NCI-H82 treated with DMSO at 0.1 percent for 48 hours (cell line): ENCODE measurements at regions not wholly inside any gene's neighbourhood (a gene's known extent, or its start where the extent isn't known, plus 50 kb on each side); places are given as distances from the start of the nearest gene placed in this dataset.
"Not testable (repeated sequence)": the region's sequence is repeated elsewhere in the genome, so short reads cannot be mapped to it uniquely, and the experiment has no call there.

Source experiments
- DNase-seq: peaks from one replicate; lab custom pipeline; 2025; ENCODE audit not compliant: unreplicated experiment; lab: John Stamatoyannopoulos, UW

DNA sequence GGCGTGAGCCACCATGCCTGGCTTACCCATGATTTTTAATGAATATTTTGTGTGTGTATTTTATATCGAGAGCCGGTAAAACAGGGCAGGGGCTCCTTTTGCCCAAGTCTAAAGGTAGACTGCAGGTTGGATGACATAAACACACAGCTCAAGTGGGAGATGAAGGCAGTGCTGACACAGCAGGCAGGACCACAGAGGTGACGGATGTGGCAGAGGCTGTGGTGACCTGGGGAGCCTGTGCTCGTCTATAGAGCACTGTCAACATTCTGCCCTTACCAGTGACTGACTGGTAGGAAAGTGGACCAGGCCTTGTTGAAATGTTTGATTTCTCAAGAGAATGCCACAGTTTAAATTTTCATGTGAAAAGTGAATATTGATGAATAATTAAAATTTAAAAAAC lies 137.5 kb downstream of the ZFP64 start:
- no peak for DNase-seq

DNA sequence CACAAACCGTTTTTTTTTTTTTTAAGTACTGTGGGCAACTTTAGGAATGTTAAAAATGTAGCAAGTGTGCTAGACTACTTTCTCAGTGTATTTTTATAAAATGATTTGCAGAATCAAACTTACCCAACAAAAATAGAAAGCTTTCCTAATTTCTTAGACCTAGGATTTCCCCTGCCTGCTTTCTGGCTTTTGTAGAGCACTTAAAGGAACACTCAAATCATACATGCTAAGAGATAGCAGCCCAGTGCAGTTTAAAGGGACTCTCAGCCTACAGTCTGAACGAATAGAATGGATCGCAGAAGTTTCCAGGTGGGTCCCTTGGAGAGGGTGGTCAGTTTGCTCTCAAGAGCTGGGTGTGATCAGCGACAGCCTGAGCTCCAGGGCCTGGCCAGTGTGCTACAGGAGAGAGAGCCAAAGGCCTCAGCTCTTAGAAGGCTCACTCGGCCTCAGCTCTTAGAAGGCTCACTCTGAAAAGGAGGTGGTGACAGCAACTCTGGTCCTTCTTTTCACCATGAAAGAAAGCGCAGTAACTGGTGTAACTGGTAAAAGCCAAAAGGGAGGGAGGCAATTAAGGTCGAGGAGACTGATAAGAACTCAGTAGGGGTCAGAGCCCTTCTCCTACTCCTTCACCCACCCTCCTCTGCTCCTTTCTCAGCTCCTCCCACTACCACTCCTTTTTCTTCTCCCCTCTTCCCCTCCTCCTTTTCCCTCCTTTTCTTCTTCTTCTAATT lies 142.4 kb downstream of the ZFP64 start:
- no peak for DNase-seq

DNA sequence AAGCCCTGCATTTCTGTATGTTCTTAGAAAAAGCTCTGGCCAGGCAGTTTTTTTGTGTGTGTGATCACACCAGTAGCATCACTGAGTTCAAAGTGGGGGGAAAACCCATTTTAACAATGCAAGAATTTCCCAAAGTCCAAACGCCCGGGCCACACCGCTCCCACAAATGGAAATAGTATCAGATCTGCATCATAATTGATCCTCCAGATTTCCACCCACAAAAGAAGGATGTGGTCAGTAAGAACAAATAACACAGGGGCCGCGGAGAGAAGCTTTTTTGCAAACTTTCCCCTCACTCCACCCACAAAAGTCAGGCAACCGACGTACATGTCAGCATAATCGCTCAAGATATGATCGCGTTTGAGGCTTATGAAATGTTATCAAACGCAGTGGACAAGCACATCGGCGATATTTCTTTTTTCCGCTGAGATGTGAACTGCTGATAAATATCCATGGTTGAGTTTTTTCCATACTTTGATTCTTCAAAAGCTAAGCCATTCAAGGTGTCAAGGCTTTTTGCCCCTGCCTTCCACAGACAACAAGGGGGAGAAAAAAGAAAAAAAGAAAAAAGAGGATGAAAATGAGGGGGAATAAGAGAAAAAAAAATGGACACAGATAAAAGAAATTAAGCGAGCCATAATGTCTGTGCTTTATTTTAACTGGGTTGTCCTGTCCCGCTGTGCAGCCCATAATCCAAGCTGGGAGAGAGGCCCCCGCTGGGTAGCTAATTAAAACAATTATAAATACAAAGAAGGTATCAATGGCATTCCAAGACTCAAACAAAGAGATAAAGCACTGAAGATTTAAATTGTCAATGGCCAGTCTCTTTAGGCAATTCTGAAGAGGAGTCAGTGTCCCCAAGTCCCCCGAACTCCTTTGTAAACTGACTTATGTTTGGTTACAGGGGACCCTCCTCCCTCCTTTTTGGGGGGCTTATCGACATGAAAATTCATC lies 143.5 kb downstream of the ZFP64 start:
- DNase-seq: no peak

DNA sequence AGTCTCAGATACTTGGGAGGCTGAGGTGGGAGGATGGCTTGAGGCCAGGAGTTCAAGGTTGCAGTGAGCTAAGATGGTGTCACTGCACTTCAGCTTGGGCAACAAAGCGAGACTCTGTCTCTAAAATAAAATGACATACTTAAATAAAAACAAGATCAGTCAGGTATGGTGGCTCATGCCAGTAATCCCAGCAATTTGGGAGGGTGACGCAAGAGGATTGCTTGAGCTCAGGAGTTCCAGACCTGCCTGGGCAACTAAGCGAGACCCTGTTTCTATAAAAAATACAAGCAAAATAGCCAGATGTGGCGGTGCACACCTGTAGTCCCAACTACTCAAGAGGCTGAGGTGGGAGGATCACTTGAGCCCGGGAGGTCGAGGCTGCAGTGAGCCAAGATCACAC lies 149.6 kb downstream of the ZFP64 start:
- no peak for DNase-seq

DNA sequence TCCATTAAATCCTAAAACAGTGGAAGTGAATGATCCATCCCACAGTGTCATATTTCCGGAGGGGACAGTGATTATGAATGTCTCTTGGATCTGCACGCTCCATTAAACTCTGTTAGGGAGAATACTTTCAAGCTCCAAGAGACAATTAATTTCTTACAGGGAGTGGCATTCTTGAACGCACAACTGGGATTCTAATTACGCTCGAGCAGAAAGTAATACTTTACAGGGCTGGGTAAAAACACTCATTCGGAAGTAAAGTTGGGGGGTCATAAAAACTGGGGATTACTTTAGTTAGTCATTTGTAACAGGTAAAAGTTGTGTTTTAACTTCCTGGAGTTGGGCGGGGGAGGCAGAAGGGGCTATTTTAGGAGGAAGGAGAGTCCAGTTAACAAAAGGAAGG lies 151.8 kb downstream of the ZFP64 start:
- no peak for DNase-seq

DNA sequence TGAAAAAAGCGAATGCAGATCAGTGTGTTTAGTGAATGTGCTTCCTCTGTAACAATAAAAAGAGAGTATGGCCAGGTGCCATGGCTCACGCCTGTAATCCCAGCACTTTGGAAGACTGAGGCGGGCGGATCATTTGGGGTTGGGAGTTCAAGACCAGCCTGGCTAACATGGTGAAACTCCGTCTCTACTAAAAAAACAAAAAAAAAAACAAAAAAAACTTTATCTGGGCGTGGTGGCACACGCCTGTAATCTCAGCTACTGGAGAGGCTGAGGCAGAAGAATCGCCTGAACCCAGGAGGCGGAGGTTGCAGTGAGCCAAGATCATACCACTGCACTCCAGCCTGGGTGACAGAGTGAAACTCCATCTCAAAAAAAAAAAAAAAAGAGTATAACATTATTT lies 152.9 kb downstream of the ZFP64 start:
- not testable (repeated sequence) for DNase-seq

DNA sequence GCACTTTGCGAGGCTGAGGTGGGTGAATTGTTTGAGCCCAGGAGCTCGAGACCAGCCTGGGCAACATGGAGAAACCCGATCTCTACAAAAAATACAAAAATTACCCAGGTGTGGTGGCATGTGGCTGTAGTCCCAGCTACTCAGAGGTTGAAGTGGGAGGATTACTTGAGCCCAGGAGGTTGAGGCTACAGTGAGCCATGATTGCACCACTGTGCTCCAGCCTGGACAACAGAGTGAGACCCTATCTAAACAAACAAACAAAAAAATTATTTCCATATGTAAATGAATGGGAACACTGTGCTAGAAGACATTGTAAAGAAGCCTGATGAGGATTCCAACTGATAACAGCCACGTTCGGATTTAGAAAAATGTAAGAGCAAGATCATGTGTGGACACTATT lies 154.2 kb downstream of the ZFP64 start:
- no peak for DNase-seq

DNA sequence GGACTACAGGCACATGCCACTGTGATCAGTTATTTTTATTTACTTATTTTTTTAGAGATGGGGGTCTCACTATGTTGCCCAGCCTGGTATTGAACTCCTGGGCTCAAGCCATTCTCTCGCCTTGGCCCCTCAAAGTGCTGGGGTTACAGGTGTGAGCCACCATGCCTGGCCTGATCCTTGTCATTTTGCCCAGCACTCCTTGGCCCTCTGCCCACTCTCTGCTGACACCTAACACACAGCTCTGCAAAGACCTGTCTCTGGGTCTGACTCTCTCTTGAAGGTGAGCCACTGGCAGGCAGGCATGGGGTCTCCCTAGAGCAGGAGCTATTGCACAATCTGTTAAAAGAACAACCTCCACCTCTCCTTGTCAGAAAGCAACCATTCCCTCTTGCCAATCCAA lies 155.6 kb downstream of the ZFP64 start:
- DNase-seq: no peak

DNA sequence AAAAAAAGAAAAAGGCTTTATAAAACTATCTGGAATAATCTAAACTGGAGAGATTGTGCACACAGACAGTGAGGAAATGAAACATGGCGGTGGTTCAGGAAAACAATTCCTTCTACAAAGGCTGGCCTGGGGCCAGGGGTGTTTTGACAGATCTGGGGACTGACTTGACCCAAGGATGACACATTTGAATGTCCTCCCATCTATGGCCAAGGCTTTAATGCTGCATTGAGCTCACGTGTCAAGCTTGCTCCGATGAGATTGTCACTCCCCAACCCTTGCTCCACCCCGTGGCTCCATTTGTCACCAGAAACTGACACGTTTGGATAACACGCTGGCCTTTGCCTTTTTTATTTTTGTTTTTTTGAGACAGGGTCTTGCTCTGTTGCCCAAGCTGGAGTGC lies 156.1 kb downstream of the ZFP64 start:
- DNase-seq: no peak

DNA sequence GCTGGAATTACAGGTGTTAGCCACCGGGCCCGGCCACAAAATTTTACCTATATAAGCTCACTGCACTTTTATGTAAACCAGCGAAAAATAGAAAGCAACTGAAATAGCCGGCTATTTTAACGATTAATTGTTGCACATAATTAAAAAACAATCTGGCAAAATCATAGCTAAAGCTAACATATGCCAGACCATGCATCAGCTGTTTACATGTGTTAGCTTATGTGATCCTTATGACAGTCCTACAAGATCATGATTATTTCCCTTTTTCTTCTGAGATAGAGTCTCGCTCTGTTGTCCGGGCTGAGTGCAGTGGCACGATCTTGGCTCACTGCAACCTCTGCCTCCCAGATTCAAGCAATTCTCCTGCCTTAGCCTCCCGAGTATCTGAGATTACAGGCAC lies 157.0 kb downstream of the ZFP64 start:
- no peak for DNase-seq

DNA sequence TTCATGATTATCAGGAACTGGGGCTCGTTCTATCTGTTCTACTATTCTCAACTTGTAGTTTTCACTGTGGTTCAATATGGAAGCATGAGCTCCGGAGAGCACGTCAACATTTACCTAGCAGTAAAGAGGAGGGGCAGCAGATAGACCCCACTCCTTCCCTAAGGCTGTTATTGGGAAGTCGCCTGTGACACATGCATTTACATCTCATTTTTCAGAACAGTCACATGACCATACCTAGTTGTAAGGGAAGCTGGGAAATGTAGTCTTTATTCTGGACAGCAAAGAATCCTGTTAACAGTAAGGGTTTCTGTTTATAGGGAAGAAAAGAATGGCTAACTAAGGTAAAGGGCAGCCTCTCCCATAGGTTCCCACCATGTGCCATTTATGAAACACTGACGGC lies 158.3 kb downstream of the ZFP64 start:
- DNase-seq: no peak

DNA sequence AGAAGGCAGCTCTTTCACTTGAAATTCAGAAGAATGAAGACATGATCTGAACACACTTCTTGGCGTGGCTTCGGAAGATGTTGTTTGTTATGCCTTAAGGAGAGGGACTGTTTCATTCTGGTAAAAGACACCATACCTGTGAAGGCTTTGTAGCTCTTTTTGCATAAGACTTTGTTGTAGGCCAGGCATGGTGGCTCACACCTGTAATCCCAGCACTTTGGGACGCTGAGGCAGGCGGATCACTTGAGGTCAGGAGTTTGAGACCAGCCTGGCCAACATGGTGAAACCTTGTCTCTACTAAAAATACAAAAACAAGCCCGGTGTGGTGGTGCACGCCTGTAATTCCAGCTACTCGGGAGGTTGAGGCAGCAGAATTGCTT lies 159.3 kb downstream of the ZFP64 start:
- DNase-seq: not testable (repeated sequence)

DNA sequence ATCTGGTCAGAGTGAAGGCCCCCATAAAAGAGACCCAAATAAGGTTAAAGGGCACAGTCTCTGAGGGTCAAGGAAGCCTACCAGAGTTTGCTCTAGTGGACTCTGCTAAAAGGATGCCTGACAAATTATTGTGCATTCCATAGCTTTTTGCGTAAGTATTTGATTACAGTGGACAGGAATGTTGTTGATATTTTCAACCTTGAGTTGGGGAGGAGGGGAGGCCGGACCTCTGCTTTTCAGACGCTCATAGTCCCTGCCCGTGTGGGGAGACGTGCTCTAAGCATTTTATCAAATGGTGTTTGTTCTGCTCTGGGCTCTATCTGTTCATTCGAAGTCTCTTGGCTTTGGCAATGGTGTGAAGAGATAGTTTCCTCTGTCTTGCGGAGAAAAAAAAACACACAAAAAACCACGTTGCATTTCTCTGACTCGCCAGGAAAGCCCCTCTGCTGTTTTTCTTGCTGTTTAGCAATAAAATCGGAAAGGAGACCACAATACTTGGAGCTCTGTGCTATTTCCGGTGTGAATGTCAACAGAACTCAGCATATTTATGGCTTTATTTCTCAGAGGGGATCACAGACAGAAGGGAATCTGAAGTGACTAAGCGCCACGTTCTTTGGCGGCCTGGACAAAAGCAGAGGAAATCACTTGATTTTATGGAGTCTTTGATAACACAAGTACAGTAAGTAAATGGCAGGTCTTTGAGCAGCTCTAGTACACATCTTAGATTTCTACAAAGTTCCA lies 159.8 kb downstream of the ZFP64 start:
- DNase-seq: no peak

DNA sequence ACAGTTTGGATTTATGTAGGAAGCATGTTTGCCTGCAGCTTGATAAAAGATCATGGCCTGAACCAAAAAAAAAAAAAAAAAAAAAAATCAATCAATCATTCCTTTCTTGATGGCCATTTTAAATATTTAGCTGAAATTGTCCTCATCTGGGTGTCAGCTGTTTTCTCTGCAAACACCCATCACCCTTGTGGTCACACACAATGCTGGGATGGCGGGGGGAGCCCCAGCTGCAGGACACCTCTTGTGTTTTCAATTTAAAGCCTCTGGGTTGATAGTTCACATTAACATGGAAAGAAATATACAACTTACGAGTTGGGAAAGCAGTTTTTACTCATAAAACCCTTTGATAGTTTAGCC lies 160.4 kb downstream of the ZFP64 start:
- DNase-seq: no peak

DNA sequence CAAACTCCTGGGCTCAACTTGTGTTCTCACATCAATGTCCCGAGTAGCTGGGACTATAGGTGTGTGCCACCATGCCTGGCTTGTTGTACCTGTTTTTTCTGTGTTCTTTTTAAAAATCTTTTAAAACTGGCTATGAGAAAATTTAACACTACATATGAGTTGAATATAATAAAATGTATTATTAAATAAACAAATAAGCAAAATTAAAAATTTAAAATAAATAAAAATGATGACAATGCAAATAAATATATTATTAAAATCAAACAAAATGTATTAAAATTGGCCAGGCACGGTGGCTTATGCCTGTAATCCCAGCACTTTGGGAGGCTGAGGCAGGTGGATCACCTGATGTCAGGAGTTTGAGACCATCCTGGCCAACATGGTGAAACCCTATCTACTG lies 162.4 kb downstream of the ZFP64 start:
- DNase-seq: not testable (repeated sequence)

DNA sequence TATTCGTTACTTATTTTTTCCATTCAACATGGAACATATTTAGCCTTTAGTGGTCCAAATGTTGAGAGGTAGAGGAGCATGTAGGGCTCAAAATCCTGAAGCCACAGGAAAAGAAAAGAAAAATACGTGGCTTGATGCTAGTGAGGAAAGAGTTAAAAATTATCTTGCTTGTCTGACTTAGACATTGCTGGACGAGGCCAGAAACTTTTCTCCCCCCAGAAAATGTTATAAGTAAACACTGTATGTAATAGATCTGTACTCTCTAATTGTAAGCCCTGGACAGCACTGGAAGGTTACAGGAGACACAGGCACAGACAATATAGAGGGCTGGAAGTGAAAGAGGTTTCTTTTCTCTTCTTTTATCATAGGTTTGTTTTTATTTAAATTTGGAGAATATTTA lies 165.6 kb downstream of the ZFP64 start:
- no peak for DNase-seq

DNA sequence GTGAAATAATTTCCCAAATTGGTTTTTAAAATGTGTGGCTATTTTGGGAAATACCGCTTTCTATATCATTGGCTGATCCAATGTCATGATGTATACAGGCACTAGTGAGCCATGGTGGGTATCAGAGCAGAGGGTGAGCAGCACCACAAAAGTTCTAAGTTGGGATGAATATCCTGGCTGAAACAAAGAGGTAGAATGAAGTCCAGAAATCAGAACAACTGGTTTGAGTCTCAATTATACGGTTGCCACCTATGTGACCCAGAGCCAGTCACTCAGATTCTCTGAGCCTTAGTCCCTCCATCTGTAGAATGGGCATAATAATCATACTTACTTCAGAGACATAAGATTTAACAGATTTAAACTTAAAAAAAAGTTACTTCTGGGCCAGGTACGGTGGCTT lies 172.3 kb downstream of the ZFP64 start:
- DNase-seq: no peak

DNA sequence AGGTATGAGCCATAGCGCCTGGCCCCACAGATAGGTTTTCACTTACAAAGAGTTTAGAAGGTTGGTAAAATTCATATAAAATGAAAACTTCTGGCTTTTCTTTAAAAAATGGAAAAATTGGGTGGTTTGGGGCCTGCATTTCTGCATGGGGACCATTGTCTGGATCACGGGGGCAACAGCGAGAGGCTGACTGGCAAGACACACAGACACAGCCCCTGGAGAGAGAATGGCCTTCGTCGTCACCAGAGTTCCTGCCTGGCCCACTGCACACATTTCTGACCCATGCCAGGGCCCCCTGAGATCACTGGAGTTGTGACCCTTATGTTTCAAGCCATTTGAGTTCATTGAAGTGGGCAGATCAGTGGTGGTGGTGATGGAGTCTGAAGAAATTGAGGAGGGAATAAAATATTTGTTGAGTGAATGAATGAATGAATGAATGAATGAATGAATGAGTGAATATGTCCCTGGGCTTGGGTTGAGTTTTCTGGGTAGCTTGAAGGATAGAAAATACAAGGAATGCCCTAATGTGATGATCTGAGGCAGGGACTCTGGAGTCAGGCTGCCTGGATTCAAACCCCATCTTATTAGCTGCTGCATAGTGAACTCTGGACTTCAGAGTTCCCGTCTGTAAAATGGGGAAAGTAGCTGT lies 173.8 kb downstream of the ZFP64 start:
- DNase-seq: no peak

DNA sequence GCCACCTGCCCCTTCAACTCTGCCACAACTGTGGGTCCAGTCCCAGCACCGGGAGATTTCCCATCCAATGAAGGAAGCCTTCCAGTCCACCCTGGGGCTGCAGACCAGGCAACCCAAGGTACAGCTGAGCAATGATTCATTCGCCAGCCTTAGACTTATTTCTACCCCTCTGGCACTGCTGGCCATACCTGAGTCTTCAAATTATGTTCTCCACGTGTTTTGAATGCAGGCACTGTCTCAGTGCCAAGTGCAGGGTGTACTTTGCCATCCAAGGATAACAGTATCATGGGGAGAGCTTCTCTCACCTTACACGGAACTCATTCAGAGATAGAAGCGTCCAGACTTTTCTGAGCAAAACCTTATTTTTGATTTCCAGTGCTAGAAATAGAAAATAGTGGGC lies 175.6 kb downstream of the ZFP64 start:
- no peak for DNase-seq

DNA sequence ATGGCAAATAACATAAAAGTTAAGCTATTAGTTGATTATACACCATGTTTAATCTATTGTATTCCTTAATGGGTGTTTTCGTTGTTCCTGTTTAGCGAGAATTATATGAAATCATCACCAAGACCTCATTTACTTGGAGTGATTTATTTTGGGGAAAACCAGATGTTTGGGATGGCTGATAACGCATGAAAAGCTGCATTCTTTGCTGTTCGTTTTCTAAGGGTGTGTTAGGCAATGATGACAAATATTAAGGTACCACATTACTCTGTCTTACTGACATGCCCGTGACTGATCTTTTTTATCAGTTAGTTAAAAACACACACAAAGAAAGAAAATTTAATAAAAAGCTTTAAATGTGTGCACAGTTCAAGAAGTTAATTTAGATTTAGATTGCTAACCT lies 176.4 kb downstream of the ZFP64 start:
- DNase-seq: no peak

DNA sequence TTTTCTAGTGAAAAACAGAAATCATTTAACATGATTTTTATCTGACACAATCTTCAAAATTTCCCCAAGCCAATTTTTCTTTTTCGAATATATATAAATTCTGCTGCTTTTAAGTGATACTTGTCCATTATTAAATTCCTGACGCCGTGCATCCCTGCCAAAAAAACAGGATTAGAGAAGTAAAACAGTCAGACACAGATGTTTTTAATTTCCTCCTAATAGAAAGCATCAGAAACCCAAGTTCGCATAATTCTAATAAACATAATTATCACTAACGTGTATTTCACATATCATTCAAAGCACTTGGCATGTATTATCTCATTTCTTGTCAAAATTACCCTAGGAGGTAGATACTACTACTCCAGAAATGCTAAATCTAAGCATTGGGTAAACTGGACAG lies 179.5 kb downstream of the ZFP64 start:
- no peak for DNase-seq
